ENCODE measurements at regions not wholly inside any gene's neighbourhood (a gene's known extent, or its start where the extent isn't known, plus 50 kb on each side); places are given as distances from the start of the nearest gene placed in this dataset.

DNA sequence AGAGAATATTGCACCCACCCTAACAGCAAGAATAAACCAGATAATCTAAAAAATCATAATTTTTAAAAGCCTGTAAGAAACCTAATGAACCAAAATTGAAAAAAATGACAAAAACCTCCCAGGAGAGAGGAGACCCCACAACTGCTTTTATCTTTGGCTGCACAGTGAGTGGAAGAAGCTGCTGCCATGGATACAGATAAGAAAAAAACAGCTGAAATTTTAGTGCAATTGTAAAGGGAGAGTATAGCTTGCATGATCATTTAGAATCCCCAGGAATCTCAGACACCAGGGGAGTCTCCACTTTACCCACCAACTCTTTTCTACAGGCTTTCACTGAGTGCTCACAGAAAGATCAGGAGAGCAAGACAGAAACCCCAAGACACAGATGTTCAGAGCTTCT, 338.1 kb upstream of the NCKAP5 start:
- H2AFZ ChIP-seq (ENCODE audit: low read length), result no peak overlapping the region
- H3K27me3 ChIP-seq (ENCODE audit: insufficient read depth, low read length), result peaks cover 3% of the 10 kb centered on the region
- DNase-seq (ENCODE audit: insufficient read length, low spot score, missing footprints), result no peak
- no peaks in the 10 kb centered on the region for H3K79me2 ChIP-seq (ENCODE audit: insufficient read depth, low read length)
- H3K27ac ChIP-seq (ENCODE audit: low read depth, low read length), result no peak overlapping the region
- no peaks in the 10 kb centered on the region for H3K4me1 ChIP-seq (ENCODE audit: insufficient read depth, low read length)
- H3K9me3 ChIP-seq (ENCODE audit: low read depth, low read length), result no peaks in the 10 kb centered on the region
- no peak overlapping the region for H3K4me2 ChIP-seq (ENCODE audit: insufficient read depth, low read length)
- no peak overlapping the region for H3K4me3 ChIP-seq (ENCODE audit: insufficient read depth, low read length)
- no peaks in the 10 kb centered on the region for H3K36me3 ChIP-seq (ENCODE audit: insufficient read depth, low read length)
- TF ChIP-seq, protein P1, sequence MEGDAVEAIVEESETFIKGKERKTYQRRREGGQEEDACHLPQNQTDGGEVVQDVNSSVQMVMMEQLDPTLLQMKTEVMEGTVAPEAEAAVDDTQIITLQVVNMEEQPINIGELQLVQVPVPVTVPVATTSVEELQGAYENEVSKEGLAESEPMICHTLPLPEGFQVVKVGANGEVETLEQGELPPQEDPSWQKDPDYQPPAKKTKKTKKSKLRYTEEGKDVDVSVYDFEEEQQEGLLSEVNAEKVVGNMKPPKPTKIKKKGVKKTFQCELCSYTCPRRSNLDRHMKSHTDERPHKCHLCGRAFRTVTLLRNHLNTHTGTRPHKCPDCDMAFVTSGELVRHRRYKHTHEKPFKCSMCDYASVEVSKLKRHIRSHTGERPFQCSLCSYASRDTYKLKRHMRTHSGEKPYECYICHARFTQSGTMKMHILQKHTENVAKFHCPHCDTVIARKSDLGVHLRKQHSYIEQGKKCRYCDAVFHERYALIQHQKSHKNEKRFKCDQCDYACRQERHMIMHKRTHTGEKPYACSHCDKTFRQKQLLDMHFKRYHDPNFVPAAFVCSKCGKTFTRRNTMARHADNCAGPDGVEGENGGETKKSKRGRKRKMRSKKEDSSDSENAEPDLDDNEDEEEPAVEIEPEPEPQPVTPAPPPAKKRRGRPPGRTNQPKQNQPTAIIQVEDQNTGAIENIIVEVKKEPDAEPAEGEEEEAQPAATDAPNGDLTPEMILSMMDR (IDR thresholded peaks at IDR 0.05; ENCODE audit: extremely low read depth, low read depth, low read length), result no peak
- H4K20me1 ChIP-seq (ENCODE audit: insufficient read depth, low read length), result no peaks in the 10 kb centered on the region

DNA sequence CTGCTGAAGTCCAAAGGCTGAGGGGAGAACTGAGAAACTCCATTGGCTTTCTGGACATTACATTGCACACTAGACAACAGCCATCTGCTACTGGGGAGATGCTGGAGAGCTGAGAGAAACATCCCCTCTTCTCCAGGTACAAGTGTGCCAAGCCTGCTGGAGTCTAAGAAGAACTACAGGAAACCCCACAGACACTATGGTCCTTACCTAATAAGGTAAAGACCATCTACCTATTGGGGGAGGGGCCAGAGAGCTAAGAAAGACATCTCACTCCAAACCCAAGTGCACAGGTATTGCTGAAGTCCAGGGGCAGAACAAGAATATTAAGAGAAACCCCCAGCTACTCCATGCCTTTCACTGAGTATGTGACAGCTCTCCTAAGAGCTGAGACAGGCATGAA, 338.7 kb upstream of the NCKAP5 start:
- Histone ChIP-seq H3K4me3 (ENCODE audit: insufficient read depth, low read length) (no peak overlapping the region), H3K9me3 (ENCODE audit: low read depth, low read length) (no peaks in the 10 kb centered on the region), H3K27me3 (ENCODE audit: insufficient read depth, low read length) (peaks cover 3% of the 10 kb centered on the region), H4K20me1 (ENCODE audit: insufficient read depth, low read length) (no peaks in the 10 kb centered on the region), H3K4me2 (ENCODE audit: insufficient read depth, low read length) (no peak overlapping the region), H3K36me3 (ENCODE audit: insufficient read depth, low read length) (no peaks in the 10 kb centered on the region), H3K79me2 (ENCODE audit: insufficient read depth, low read length) (no peaks in the 10 kb centered on the region), H3K4me1 (ENCODE audit: insufficient read depth, low read length) (no peaks in the 10 kb centered on the region), H2AFZ (ENCODE audit: low read length) (no peak overlapping the region), H3K27ac (ENCODE audit: low read depth, low read length) (no peak overlapping the region)
- TF ChIP-seq, protein P1 (IDR thresholded peaks at IDR 0.05; ENCODE audit: extremely low read depth, low read depth, low read length), result no peak
- no peak for DNase-seq (ENCODE audit: insufficient read length, low spot score, missing footprints)

DNA sequence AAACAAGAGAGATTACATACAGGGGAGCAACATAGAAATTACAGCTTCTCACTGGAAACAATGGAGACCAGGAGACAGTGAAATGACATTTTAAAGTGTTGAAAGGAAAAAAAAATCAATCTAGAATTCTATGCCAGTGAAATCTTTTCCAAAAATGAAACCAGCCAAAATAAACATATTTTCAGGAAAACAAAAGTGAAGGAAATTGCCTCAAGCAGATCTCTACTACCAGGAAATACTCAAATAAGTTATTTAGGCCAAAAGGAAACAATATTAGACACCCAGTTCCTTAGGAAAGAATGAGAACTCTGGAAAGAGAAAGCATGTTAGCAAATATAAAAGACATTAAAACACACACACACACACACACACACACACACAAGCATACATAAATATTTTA, 339.9 kb upstream of the NCKAP5 start:
- DNase-seq (ENCODE audit: insufficient read length, low spot score, missing footprints), result no peak
- no peaks in the 10 kb centered on the region for H3K36me3 ChIP-seq (ENCODE audit: insufficient read depth, low read length)

DNA sequence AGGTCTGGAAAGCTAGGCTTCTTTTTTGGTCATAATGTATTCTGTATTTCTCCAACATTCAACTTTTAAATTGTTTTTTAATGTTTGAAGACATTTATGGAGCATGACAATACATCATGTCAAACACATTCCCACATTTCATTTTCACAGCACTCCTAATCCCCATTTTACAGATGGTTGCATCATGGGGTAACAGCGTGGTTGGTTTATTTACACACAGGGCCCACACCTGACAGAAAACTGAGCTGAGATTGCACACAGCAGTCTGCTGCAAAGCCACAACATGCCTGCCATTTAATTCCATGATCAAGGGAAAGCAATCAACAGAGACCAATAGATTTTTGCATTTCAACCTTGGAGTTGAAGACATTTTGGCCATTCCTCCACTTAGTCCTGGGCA, 335.7 kb upstream of the MGAT5 start:
- no peak overlapping the region for H2AFZ ChIP-seq (ENCODE audit: low read length)
- no peak overlapping the region for H3K27ac ChIP-seq (ENCODE audit: low read depth, low read length)
- no peaks in the 10 kb centered on the region for H3K79me2 ChIP-seq (ENCODE audit: insufficient read depth, low read length)
- TF ChIP-seq, protein P1 (IDR thresholded peaks at IDR 0.05; ENCODE audit: extremely low read depth, low read depth, low read length), result no peak
- no peak overlapping the region for H3K4me2 ChIP-seq (ENCODE audit: insufficient read depth, low read length)
- H3K4me3 ChIP-seq (ENCODE audit: insufficient read depth, low read length), result no peak overlapping the region
- no peaks in the 10 kb centered on the region for H3K36me3 ChIP-seq (ENCODE audit: insufficient read depth, low read length)
- H3K27me3 ChIP-seq (ENCODE audit: insufficient read depth, low read length), result no peaks in the 10 kb centered on the region
- H4K20me1 ChIP-seq (ENCODE audit: insufficient read depth, low read length), result no peaks in the 10 kb centered on the region
- H3K4me1 ChIP-seq (ENCODE audit: insufficient read depth, low read length), result no peaks in the 10 kb centered on the region
- no peaks in the 10 kb centered on the region for H3K9me3 ChIP-seq (ENCODE audit: low read depth, low read length)
- no peak for DNase-seq (ENCODE audit: insufficient read length, low spot score, missing footprints)

More for the DNA sequence above, 339.9 kb upstream of the NCKAP5 start:
- no peak overlapping the region for H2AFZ ChIP-seq (ENCODE audit: low read length)
- no peaks in the 10 kb centered on the region for H4K20me1 ChIP-seq (ENCODE audit: insufficient read depth, low read length)
- H3K4me2 ChIP-seq (ENCODE audit: insufficient read depth, low read length), result no peak overlapping the region
- no peak overlapping the region for H3K27ac ChIP-seq (ENCODE audit: low read depth, low read length)
- H3K9me3 ChIP-seq (ENCODE audit: low read depth, low read length), result no peaks in the 10 kb centered on the region
- peaks cover 3% of the 10 kb centered on the region for H3K27me3 ChIP-seq (ENCODE audit: insufficient read depth, low read length)
- no peaks in the 10 kb centered on the region for H3K79me2 ChIP-seq (ENCODE audit: insufficient read depth, low read length)
- H3K4me1 ChIP-seq (ENCODE audit: insufficient read depth, low read length), result no peaks in the 10 kb centered on the region
- TF ChIP-seq, protein P1 (IDR thresholded peaks at IDR 0.05; ENCODE audit: extremely low read depth, low read depth, low read length), result no peak
- no peak overlapping the region for H3K4me3 ChIP-seq (ENCODE audit: insufficient read depth, low read length)
